GM12864 (cell line): ENCODE measurements at regions not wholly inside any gene's neighbourhood (a gene's known extent, or its start where the extent isn't known, plus 50 kb on each side); places are given as distances from the start of the nearest gene placed in this dataset.

ENCODE experiments used
- DNase-seq: peaks from one replicate; pipeline ENCODE4 v3.0.0-alpha.2; 2011; ENCODE audit warnings: low read depth
- H3K4me3 ChIP-seq: 2 replicates; pipeline ENCODE4 v1.5.1; 2011; ENCODE audit warnings: mild to moderate bottlenecking, low read depth, low read length, control low read depth
- TF ChIP-seq, protein P1 (sequence below): IDR thresholded peaks from 2 replicates; pipeline ENCODE4 v1.5.1; 2011; ENCODE audit warnings: low read depth, mild to moderate bottlenecking, moderate library complexity, low read length, control low read depth, inconsistent platforms; ENCODE audit errors: missing control alignments

DNA sequence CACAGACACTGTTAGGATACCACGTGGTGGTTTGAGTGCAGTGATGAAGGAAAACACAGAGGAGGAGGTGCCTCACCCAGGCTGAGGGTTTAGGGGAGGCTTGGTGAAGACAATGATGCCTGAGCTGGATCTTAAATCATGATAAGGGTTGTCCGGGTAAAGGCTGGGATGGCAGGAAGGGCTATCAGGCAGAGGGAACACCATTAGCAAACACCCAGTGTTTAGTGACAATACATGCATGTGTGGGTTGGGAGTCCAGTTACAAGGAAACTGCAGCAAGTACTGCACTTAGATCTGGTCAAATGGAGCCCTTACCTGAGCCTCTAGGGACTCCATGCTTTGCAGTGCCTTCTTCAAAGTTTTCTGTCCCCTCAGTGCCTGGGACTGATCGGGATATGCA lies 79.8 kb upstream of the MBOAT2 start:
- no peak for DNase-seq
- H3K4me3 ChIP-seq = no peak overlapping the region
- TF ChIP-seq, protein P1, sequence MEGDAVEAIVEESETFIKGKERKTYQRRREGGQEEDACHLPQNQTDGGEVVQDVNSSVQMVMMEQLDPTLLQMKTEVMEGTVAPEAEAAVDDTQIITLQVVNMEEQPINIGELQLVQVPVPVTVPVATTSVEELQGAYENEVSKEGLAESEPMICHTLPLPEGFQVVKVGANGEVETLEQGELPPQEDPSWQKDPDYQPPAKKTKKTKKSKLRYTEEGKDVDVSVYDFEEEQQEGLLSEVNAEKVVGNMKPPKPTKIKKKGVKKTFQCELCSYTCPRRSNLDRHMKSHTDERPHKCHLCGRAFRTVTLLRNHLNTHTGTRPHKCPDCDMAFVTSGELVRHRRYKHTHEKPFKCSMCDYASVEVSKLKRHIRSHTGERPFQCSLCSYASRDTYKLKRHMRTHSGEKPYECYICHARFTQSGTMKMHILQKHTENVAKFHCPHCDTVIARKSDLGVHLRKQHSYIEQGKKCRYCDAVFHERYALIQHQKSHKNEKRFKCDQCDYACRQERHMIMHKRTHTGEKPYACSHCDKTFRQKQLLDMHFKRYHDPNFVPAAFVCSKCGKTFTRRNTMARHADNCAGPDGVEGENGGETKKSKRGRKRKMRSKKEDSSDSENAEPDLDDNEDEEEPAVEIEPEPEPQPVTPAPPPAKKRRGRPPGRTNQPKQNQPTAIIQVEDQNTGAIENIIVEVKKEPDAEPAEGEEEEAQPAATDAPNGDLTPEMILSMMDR = no peak

DNA sequence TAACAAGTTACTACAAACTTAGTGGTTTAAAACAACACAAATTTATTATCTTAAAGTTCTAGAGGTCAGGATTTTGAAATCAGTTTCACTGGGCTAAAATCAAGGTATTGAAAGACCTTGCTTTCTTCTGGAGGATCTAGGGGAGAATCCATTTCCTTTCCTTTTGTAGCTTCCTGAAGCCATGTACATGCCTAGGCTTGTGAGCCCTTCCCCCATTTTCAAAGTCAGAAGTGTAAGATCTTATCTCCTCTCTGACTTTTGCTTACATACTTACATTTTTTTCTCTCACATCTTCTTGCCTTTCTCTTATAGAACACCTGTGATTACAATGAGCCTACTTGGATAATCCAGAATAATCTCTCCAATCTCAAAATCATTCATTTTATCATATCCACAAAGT lies 78.7 kb upstream of the MBOAT2 start:
- H3K4me3 ChIP-seq = no peak overlapping the region
- TF ChIP-seq, protein P1 = no peak
- DNase-seq = no peak

DNA sequence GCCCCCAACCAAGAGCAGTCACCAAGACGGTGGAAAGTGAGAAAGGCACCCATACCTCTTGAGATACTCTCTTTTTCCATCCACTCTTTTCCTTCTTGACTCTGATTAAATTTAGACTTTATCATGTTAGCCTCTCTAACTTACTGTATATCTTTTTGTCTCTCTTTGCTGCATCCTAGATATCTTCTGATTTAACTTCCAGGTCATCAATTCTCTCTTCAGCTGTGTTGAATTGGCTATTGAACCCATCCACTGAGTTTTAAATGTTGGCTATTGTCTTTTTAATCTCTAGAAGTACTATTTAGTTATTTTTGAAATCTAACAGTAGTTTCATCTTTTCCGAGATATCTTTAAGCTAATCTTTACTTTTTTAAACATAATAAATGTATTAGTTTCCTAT lies 78.3 kb upstream of the MBOAT2 start:
- TF ChIP-seq, protein P1 = no peak
- DNase-seq = no peak
- no peak overlapping the region for H3K4me3 ChIP-seq

DNA sequence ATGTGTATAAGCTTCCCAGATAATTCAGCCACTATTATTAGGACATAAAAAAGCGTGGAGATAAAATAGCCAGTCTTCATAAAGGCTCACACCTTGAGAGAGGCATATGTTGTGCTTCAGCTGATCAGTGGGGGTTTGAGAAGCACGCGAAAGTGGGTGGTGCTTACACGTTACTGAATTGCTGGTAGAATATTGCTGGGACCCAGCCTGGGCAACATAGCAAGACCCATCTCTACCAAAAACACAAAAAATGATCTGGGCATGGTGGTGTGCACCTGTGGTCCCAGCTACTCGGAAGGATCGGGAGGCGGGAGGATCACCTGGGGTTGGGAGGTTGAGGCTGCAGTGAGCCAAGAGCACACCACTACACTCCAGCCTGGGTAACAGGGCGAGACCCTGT lies 74.9 kb upstream of the MBOAT2 start:
- H3K4me3 ChIP-seq = no peak overlapping the region
- no peak for DNase-seq
- TF ChIP-seq, protein P1 = no peak

DNA sequence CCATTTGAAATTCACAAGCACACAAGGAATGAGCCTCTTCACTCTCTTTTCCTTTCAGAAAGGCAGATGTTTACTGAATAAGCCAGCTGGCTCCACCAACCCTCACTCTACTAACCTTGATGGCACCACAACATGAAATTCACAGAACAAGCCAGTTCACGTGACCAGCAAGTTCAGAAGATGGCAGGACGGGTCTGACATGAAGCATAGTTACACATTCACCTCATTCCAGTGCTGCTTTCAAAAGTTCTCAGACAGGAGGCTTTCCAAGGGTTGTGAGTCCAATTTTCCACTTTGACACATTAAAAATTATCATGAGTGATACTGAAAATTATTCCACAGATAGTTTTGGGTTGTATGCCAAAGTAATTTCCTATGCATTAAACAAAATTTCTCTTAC lies 74.2 kb upstream of the MBOAT2 start:
- TF ChIP-seq, protein P1 = no peak
- no peak for DNase-seq
- no peak overlapping the region for H3K4me3 ChIP-seq

DNA sequence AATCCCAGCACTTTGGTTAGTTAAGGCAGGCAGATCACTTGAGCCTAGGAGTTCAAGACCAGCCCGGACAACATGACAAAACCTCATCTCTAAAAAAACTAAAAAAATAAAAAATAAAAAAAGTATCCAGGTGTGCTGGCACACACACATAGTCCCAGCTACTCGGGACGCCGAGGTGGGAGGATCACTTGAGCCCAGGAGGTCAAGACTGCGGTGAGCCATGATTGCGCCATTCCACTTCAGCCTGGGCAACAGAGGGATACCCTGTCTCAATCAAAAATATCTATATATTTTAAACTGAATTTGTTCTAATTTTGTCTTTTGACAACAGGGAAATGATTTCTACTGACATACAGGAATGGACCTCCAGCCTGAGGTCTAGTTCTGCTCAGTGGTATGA lies 73.3 kb upstream of the MBOAT2 start:
- DNase-seq = no peak
- TF ChIP-seq, protein P1 = no peak
- no peak overlapping the region for H3K4me3 ChIP-seq

DNA sequence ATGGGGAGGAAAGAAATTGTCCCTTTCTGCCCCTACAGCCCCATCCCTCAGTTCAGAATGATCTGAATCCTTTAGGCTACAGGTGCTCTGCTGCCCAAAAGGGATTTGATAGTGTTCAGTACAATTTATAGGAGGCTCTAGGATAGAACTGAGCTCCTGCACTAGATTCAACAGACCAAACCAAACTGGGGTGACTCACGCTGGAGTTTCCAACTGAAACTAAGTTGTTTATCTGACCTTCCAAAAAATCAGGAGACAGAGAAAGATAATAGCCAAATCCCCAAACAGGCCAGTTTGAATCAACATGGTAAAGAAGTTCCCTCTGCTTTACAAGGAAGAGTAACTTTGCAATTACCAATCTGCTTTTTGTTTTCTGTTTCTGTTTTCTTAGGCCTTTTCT lies 72.7 kb upstream of the MBOAT2 start:
- TF ChIP-seq, protein P1 = no peak
- no peak overlapping the region for H3K4me3 ChIP-seq
- DNase-seq = no peak
